Fibroblast of skin of back (primary cell): ENCODE measurements at regions not wholly inside any gene's neighbourhood (a gene's known extent, or its start where the extent isn't known, plus 50 kb on each side); places are given as distances from the start of the nearest gene placed in this dataset.
"Not testable (repeated sequence)": the region's sequence is repeated elsewhere in the genome, so short reads cannot be mapped to it uniquely, and the experiment has no call there.

ENCODE experiments used
- DNase-seq: peaks from one replicate; pipeline ENCODE4 v3.0.0-alpha.2; 2013

DNA sequence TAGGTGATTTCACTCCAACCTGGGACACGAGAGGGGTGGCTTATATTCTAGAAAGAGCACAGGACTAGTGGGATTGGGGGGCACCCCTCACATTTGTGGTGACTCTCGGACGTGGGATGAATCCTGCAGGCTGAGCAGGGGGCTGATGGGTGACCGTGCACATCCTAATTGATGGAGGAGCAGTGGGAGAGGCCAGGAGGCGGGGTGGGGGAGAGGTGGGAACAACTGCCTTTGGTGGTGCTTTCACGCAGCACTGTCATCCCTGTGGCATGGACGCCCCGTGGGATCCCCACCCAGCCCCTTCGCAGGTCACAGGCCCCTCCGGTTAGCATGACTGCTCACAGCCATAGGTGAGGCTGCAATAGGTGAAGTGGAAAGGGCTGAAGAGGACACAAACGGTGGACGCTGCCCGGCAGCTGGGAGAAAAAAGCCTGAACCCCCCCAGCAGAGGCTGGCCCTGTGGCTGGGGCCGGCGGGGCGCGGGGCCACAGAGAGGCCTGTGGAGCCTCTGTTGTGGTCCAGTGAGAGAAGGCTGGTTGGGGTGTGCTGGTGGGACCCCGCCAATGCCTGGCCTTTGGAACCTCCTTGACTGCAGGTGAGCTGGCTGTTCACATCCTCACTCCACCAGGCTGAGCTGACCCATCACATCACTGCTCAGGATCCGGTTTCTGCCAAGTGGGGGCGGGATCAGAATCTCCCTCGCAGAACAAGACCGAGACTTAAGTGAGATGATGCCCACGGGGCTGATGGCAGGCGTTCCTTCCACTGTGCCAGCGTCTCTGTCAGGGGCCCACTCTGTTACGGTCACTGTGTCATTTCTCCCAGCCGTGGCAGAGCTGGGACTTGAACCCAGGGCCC lies 325.4 kb downstream of the TEX29 start:
- no peak for DNase-seq

DNA sequence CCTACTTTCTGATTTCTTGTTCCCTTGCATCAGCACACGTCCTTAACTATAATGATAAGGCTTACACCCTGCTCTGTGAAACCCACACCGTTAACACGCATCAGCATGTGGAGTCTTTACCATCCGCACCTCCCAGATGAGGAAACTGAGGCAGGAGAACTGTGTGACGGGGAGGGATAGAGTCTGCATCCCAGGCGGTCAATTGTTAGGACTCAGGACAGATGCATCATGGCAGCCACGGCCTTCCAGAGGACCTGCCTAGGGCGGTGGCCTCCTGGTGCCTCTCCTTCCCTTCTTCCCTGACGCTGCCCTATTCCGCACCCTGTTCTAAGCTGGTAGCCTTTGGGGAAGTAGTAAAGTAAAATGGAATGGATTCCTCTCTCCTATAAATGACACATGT lies 326.0 kb downstream of the TEX29 start:
- no peak for DNase-seq

DNA sequence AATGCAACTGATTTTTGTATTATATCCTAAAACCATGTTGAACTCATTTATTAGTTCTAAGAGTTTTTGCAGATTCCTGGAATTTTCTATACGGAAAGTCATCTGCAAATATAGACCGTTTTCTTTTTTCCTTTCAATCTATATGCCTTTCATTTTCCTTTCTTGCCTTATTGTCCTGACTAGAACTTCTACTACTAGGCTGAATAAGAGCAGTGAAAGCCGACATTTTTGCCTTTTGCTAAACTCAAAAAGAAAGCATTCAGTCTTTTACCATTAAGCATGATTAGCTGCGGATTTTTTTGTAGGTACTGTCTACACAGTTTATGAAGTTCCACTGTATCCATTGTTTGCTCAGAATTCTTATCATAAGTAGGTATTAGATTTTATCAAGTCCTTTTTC lies 328.4 kb downstream of the TEX29 start:
- no peak for DNase-seq

DNA sequence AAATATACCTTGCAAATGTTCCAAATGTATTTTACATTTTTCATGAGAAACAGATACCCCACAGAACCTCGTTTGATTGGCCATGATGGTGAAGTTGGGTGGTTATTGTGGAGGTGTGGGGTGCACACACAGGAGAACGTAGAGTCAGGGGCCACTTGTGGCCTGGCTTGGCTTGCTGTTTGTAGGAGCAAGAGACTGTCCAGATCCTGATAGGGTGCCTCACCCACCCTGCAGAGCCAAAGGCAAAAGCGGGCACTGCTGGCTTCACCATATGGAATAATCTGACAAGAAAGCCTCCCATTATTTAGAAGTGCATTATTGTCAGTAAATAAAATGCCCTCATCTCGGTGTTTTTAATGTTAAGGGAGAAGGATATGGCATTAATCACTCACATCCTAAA lies 330.2 kb downstream of the TEX29 start:
- DNase-seq, result no peak

DNA sequence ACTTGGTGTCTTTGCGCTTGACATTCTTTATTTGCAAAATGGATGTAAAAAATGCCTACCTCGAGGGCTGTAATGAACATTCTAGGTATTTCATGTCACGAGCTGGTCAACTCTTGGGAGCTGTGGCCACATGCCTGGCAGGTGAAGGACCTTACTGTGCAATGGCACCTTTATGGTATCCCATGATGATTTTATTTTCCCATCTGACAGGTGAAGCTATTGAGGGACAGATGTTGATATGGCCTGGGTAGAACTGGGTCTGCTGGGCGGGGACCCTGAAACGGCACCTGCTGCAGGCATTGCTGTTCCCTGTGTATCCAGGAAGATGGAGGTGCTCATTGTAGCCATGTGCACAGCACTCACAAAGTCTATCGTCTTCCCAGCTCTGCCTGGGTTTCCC lies 332.2 kb downstream of the TEX29 start:
- no peak for DNase-seq

DNA sequence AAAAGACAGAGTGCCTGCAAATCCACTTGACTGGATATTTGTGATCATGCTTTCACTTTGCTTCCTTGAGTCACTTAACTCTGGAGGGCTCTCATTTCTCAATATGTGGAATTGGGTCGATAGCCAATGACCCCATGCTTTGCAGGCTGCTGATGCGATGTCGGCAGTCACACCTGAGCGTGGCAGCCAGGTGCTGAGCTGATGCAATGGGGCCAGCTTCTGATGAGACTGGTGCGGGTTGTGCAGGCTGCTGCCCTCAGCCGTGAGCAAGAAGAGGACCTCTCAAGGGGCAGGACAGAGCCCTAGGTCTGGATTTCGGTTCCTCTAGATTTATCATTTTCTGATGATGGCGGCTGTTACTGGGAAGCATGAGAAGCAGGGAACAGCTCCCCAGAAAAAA lies 334.1 kb downstream of the TEX29 start:
- DNase-seq, result no peak

DNA sequence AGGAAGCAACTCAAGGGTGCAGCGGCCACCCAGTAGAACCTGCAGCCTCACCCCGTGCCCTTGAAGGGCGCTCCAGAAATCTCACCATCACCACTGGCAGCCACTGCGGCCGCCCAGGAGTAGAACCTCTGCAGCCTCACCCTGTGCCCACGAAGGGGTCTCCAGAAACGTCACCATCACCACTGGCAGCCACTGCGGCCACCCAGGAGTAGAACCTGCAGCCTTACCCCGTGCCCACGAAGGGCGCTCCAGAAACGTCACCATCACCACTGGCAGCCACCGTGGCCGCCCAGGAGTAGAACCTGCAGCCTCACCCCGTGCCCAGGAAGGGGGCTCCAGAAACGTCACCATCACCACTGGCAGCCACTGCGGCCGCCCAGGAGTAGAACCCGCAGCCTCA lies 336.0 kb downstream of the TEX29 start:
- DNase-seq, result no peak

DNA sequence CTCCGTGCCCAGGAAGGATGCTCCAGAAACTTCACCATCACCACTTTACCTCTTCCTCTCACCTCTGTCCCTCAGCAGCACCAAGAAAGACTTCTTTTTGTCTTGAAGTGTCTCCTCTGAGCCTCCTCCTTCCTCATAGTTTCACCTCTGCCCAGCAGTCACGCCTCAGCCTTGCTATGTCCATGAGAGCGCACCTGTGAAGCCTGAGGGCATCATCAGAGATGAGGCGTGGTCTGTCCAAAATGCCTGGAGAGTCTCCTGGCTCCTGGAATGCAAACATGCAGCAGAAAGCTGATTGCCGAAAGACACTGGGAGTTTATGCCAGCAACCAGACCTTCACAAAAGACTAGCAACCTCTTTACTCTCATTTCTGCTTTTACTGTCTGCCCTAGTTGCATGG lies 336.6 kb downstream of the TEX29 start:
- DNase-seq, result no peak

DNA sequence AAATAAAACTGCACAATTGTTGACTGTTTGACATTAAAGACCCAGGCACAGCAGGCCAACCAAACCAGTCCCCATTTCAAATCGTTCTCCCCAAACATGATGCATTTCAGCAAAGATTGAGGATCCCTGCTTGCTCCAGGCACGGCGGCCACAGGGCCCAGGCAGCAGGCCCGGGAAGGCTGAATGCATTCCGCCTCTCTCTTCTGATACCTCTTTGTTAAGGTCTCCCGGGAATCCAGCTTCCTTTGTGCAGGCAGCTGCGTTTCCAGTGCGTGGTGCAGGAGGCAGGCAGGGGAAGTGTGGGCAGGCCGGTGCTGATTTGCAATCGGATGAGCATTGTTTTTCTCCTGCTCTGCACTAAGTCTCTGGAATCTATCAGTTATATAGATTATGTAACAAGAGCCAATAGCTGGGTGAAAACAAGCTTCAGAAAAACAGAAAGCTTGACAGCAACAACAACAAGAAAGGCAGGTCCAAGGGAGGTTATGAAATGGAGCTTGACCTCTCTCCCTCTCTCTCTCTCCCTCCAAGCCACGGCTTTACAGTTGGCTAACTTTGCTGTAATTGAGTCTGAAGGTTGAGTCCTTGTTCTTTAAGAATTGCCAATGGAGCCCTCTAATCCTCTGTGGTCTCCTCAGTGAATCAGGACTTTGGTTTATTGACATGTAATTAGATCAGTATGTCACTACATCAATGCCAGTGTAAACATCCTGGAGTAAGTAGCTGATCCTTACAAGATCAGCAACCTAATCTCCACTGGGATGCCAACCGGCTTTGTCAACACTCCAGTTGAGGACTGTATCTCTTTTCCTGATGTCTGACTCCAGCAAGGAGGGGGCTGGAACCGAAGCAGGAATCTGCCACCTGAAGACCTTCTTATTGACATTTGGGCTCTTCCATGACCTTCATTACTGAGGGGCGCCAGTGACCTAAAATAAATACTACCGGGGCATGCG lies 338.0 kb downstream of the TEX29 start:
- no peak for DNase-seq

DNA sequence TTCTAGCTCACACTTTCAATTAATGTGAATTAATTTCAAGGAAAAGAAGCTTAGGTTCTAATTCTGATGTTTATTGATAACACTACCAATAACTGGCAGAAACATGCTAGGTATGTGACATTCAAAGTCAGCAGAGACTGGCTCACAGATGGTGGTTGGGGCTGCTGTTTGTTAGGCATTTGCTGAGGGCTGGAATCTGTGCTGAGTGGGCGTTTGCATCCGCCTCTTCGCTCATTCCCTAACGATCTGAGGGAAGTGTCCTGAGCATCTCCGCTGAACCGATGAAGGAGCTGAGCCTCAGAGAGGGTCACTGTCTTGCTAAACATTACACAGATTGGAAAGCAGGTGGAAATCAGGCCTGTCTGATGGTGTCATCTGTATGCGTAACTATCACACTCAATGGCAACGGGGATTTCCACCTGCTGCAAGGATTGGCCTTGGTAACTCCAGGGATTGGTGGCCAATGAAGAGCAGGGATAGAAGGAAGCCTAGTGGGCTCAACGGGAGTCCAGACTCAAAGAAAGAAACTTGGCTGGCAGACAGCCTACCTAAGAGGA lies 338.9 kb downstream of the TEX29 start:
- DNase-seq, result no peak

DNA sequence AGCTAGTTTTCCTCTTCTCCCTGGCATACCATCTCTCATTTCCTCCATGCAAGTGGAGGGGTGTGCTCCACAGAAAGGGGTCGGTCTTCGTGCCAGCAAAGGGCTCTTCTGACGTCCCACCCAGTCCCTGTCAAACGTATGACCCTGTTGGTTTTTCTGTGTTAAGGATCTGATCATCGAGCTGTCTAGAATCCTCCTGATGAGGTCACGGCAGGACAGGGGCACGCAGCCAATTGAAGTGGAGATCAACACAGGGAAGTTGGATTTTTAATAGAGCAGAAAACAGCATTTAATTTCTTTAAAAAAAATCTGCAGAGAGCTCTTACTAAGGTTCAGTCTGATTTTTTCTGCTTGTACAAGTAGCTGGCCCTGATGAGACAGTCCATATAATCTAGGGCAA lies 339.4 kb downstream of the TEX29 start:
- DNase-seq, result no peak

DNA sequence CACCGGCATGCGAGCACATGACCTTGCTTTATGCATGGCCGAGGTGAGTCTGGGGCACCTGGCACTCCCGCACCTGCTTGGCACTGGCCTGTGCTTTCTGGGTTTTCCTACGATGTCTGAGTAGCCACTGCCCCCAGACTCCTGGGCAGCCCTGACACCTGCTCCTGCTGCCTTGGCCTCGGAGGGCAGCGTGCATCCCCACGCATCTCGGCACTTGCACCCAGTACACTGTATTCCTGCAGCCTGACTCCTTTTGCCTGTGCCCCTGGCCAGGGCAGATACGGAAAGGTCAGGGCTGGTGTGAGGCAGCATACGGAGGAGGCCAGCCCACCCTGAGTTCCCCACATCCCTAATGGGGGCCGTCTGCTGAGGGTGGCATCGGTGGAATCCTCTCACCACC lies 340.6 kb downstream of the TEX29 start:
- no peak for DNase-seq

DNA sequence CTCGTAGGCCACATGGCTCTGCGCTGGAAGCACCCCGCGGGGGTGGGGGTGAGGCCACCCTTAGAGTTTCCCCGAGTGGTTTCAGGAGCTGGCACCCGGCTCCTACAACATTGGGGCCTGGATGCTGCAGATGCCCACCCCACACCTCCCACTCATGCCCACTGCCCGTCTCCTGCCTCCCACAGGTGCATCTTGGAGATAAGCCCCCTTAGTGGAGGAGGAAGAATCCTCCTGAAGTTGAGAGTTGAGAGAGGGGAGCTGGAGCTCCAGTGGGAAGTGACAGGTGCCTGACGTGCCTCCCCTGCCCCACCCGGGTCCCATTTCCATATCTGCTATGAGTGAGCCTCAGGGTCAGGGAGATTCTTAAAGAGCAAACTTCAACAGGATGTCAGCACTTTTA lies 341.3 kb downstream of the TEX29 start:
- DNase-seq, result no peak

DNA sequence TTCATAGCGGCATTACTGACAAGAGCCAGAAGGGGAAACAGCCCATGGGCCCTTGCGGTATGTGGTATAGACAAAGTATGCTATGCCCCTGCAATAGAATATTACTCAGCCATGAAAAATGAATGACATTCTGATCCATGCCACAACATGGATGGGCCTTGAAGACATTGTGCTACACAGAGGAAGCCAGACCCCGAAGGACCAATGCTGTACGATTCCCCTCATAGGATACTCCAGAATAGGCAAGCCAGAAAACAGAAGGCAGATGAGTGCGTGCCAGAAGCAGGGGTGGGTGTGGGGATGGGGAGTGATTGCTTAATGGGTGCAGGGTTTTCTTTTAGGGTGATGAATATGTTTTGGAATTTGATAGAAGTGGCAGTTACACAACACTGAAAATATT lies 342.0 kb downstream of the TEX29 start:
- no peak for DNase-seq

DNA sequence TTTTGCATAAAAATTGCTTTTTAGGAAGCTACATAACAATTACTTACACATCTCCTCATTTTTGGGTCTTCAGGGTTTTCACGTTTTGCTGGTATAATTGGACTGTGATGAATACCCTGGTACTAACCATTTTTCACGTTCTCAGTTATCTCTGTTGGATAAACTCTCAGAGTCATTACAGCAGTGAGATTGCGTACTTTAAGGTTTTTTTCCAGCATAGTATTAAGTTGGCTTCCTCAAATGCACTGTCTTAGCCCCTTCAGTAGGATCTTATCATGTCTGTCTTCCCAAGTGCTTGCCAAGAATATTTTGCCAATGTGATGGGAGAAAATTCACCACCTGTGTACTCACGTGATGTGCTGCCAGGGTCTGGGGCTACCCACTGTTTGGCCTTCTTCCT lies 342.5 kb downstream of the TEX29 start:
- no peak for DNase-seq

DNA sequence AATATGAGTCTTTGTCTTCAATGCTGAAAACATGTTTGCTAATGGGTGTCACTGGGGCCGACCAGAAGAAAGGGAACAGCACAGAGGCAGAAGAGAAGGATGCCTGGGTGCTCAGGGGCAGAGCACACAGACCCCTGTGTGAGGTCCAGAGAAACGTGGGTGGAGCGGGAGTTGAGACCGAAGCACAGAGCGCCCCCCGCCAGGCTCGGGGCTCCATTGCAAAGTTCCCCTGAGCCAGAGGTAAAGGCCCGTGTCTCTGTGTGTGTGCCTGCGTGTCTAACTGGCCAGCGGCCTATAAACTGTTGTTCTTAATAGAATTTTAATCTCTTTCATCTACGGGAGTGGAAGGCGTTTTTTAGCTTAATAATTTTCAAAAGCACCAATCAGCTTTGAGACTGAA lies 343.1 kb downstream of the TEX29 start:
- DNase-seq, result no peak

DNA sequence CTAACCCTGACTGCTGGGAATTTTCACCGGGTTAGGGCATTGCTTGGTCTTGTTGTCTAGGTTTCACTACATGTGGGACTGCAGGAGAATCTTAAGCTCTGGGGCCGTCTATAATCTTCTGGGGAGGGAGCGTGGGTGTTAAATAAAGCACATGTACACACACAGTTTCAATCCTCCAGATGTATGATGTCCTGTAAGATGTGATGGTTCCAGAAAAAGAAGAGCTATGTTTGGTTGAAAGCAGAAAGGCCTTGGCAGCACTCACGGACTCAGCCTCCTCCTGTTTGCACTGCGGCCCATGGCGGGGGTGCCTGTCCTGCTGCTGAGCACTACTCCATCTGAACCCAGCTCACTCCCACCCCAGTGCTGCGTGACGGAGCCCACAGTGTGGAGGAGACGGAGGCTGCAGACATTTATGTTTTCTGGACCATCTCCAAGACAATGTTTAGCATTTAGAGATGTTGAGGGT lies 343.5 kb downstream of the TEX29 start:
- no peak for DNase-seq

DNA sequence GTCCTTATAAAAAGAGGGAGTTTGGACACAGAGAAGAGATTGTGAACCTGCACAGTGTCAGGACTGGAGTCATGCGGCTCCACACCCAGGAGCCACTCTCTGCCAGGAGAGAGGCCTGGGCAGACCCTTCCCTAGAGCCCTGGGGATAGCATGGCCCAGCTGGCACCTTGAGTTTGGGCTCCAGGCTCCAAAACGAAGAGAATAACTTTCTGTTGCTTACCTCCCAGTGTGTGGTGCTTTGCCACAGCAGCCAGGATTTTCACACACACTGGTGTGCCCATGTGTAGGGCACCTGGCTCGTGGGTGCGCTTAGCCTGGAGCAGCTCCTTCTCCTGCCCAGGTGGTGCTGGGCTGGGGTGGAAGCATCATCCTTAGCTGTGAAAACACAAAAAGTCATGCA lies 344.3 kb downstream of the TEX29 start:
- DNase-seq, result no peak

DNA sequence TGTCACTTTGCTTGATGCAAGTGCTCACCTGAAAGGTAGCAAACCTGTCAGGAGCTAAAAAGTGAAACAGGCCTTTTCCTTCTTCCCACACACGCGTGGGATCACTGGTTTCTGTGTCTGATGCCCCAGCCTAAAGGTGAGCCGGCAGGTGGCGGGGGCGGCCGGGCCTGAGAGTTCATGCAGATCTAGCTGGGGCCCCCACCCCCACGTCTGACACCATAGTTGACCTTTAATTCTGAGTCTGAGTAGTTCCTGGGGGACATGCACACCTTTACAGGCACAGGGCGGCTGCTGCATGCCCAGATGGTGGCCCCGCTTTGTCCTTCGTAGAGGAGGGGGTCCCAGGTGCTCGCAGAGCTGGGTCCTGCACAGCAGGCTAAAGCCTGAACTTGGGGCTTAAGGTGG lies 345.3 kb downstream of the TEX29 start:
- no peak for DNase-seq

DNA sequence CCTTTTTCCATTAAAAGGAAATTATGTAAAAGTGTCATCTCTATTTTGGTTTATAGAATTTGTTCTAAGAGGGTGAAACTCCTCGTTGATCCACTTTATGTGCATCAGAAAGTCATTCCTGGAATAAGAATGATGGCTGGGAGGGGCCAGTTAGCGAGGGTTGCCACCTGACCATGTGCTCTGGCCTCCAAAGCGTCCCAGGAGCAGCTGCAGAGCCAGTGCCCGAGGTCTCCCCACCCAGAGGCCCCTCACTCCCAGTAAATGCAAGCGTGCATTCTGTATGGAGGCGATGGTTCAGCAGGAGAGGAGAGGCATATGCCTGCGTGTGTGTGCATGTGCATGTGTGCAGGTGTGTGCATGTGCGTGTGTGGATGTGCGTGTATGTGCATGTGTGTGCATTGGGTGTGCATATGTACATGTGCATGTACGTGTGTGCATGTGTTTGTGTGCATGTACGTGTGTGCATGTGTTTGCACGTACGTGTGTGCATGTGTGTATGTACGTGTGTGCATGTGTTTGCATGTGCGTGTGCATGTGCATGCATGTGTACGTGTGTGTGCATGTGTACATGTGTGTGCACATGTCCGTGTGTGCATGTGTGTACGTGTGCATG lies 345.8 kb downstream of the TEX29 start:
- no peak for DNase-seq

DNA sequence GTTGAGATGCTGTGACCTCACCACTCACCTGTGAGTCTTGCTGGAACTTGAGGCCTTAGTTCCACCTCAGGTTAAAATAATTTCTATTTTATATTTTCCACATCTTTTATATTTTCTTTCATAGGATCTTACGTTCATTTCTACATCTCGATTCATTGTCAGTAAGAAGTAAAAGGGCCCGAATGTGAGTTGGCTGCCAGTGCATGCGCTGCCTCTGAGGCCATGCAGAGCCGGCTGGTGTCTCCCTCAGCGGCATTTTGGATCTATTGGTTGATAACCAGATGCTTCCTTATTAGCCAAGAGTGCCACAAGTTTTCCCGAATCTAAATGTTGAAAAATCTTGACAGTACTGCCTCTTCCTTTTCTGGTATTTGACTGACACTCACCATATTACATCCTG lies 347.3 kb downstream of the TEX29 start:
- no peak for DNase-seq

DNA sequence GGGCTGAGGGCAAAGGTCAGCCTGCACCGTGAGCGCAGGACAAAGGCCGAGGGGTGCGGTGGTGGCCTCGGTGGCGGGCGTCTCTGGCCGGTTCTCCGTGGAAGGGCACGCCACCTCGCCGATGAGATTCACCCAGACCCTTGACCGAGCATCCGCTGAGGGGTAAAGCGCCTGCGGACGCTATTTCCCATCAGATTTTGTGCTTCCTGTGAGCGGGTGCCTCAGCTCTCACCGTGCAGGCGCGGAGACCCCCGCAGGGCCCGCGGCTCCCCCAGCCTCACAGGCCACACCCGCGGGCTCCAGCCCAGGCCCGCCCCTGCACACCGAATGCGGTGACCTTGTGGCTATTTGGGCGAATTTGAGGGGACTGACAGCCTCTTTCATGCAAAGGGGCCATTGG lies 348.0 kb downstream of the TEX29 start:
- DNase-seq, result no peak

DNA sequence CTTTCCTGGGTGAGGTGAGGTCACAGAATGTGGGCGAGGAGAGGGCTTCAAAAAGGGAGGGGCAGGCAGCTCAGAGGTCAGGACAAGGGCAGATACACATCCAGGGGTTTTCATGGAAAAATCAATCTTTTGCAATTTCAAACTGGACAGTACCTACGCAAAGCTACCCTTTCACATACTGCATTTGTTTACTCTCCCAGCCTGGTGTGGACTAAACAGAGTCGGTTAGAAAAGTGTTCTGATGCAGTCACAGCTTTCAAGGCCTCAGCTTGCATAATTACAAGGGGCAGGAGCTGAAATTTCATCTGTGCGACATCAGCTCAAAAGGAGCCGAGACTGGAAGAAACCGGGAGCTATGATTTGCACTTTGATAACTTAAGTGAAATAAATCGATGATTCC lies 351.8 kb downstream of the TEX29 start:
- not testable (repeated sequence) for DNase-seq
